ENCODE measurements at regions not wholly inside any gene's neighbourhood (a gene's known extent, or its start where the extent isn't known, plus 50 kb on each side); places are given as distances from the start of the nearest gene placed in this dataset.

- no peak for TF ChIP-seq CTCF (IDR thresholded peaks at IDR 0.05)
- no peak for TF ChIP-seq POLR2A (IDR thresholded peaks at IDR 0.05)
These were observed 106.6 kb upstream of the NUPR2 start for GRCh38 chr7:56222866-56223265.

Data from right lobe of liver (tissue), 4 donors.